ENCODE measurements at regions not wholly inside any gene's neighbourhood (a gene's known extent, or its start where the extent isn't known, plus 50 kb on each side); places are given as distances from the start of the nearest gene placed in this dataset.
"Not testable (repeated sequence)": the region's sequence is repeated elsewhere in the genome, so short reads cannot be mapped to it uniquely, and the experiment has no call there.

- no peak for DNase-seq
These were observed 676.9 kb downstream of the ADCYAP1 start for GRCh38 chr18:1581581-1581980.

- DNase-seq: peak; percentile 41
These were observed 681.3 kb downstream of the ADCYAP1 start for GRCh38 chr18:1585881-1586488.

- DNase-seq: no peak
These were observed 688.4 kb downstream of the ADCYAP1 start for GRCh38 chr18:1593091-1593490.

GRCh38 chr18:1595195-1595594 lies 690.5 kb downstream of the ADCYAP1 start:
- no peak for DNase-seq

- no peak for DNase-seq
These were observed 694.5 kb downstream of the ADCYAP1 start for GRCh38 chr18:1599196-1599595.

GRCh38 chr18:1604751-1605150 lies 700.1 kb downstream of the ADCYAP1 start:
- DNase-seq: no peak

GRCh38 chr18:1618364-1618763 lies 713.7 kb downstream of the ADCYAP1 start:
- no peak for DNase-seq

- no peak for DNase-seq
These were observed 714.8 kb downstream of the ADCYAP1 start for GRCh38 chr18:1619507-1619906.

- no peak for DNase-seq
These were observed 719.9 kb downstream of the ADCYAP1 start for GRCh38 chr18:1624612-1625011.

- no peak for DNase-seq
These were observed 722.8 kb downstream of the ADCYAP1 start for GRCh38 chr18:1627494-1627893.

GRCh38 chr18:1648712-1649111 lies 744.0 kb downstream of the ADCYAP1 start:
- no peak for DNase-seq

- no peak for DNase-seq
These were observed 747.3 kb downstream of the ADCYAP1 start for GRCh38 chr18:1652018-1652417.

GRCh38 chr18:1653873-1654272 lies 749.2 kb downstream of the ADCYAP1 start:
- peak; percentile 24 for DNase-seq

GRCh38 chr18:1657876-1658275 lies 753.2 kb downstream of the ADCYAP1 start:
- DNase-seq: no peak

- DNase-seq: no peak
These were observed 754.4 kb downstream of the ADCYAP1 start for GRCh38 chr18:1658908-1659566.

- DNase-seq: peak; percentile 13
These were observed 759.4 kb downstream of the ADCYAP1 start for GRCh38 chr18:1663879-1664705.

GRCh38 chr18:1665079-1665478 lies 760.4 kb downstream of the ADCYAP1 start:
- DNase-seq: peak; percentile 3

- DNase-seq: no peak
These were observed 763.6 kb downstream of the ADCYAP1 start for GRCh38 chr18:1668279-1668678.

GRCh38 chr18:1671710-1672109 lies 767.0 kb downstream of the ADCYAP1 start:
- not testable (repeated sequence) for DNase-seq

- no peak for DNase-seq
These were observed 771.7 kb downstream of the ADCYAP1 start for GRCh38 chr18:1676387-1676786.

- no peak for DNase-seq
These were observed 775.4 kb downstream of the ADCYAP1 start for GRCh38 chr18:1680108-1680507.

- DNase-seq: no peak
These were observed 787.2 kb downstream of the ADCYAP1 start for GRCh38 chr18:1691863-1692262.

GRCh38 chr18:1708006-1708405 lies 803.3 kb downstream of the ADCYAP1 start:
- no peak for DNase-seq

GRCh38 chr18:1710114-1710513 lies 805.4 kb downstream of the ADCYAP1 start:
- DNase-seq: no peak
